T-helper 2 cell treated with Interferon-gamma antibody and Interleukin-4, amounts not matched to agents 5 μg/mL and 100 μg/mL, for 36 hours (primary cell): ENCODE measurements at regions not wholly inside any gene's neighbourhood (a gene's known extent, or its start where the extent isn't known, plus 50 kb on each side); places are given as distances from the start of the nearest gene placed in this dataset.

Experiments
- DNase-seq: peaks from one replicate; pipeline ENCODE4 v3.0.0; 2021; ENCODE audit warnings: low spot score
- H3K27ac Mint-ChIP-seq: one replicate; pipeline ENCODE4 v1.8.0; 2021; ENCODE audit warnings: mild to moderate bottlenecking, mixed read lengths
- H3K27me3 Mint-ChIP-seq: one replicate; pipeline ENCODE4 v1.8.0; 2021; ENCODE audit warnings: low read depth, mixed read lengths
- H3K36me3 Mint-ChIP-seq: one replicate; pipeline ENCODE4 v1.8.0; 2021; ENCODE audit warnings: low read depth, mixed read lengths
- H3K4me1 Mint-ChIP-seq: one replicate; pipeline ENCODE4 v1.8.0; 2021; ENCODE audit warnings: low read depth, mixed read lengths
- H3K4me3 Mint-ChIP-seq: one replicate; pipeline ENCODE4 v1.8.0; 2022; ENCODE audit warnings: mild to moderate bottlenecking, moderate library complexity, mixed read lengths
- H3K9me3 Mint-ChIP-seq: one replicate; pipeline ENCODE4 v1.8.0; 2021; ENCODE audit warnings: mixed read lengths

GRCh38 chr2:167697194-167697593 is 550.2 kb downstream of the STK39 start:
- Mint-ChIP-seq H3K36me3 (no peaks in the 10 kb centered on the region), H3K9me3 (no peaks in the 10 kb centered on the region), H3K4me1 (no peaks in the 10 kb centered on the region), H3K4me3 (no peak overlapping the region), H3K27ac (no peak overlapping the region), H3K27me3 (no peaks in the 10 kb centered on the region)
- no peak for DNase-seq

GRCh38 chr2:167692936-167693335 is 554.5 kb downstream of the STK39 start:
- Mint-ChIP-seq H3K27ac (no peak overlapping the region), H3K27me3 (no peaks in the 10 kb centered on the region), H3K9me3 (no peaks in the 10 kb centered on the region), H3K4me3 (no peak overlapping the region), H3K36me3 (no peaks in the 10 kb centered on the region), H3K4me1 (no peaks in the 10 kb centered on the region)
- no peak for DNase-seq

GRCh38 chr2:167692191-167692590 is 555.2 kb downstream of the STK39 start:
- no peaks in the 10 kb centered on the region for H3K36me3 Mint-ChIP-seq
- H3K9me3 Mint-ChIP-seq, result no peaks in the 10 kb centered on the region
- no peak overlapping the region for H3K4me3 Mint-ChIP-seq
- no peak for DNase-seq
- H3K27me3 Mint-ChIP-seq, result no peaks in the 10 kb centered on the region
- H3K27ac Mint-ChIP-seq, result no peak overlapping the region
- H3K4me1 Mint-ChIP-seq, result no peaks in the 10 kb centered on the region

- H3K27ac Mint-ChIP-seq, result no peak overlapping the region
- H3K9me3 Mint-ChIP-seq, result no peaks in the 10 kb centered on the region
- DNase-seq, result no peak
- H3K4me1 Mint-ChIP-seq, result no peaks in the 10 kb centered on the region
- H3K4me3 Mint-ChIP-seq, result no peak overlapping the region
- no peaks in the 10 kb centered on the region for H3K27me3 Mint-ChIP-seq
- H3K36me3 Mint-ChIP-seq, result no peaks in the 10 kb centered on the region
These were observed 558.0 kb downstream of the STK39 start for GRCh38 chr2:167689444-167689843.

- Mint-ChIP-seq H3K4me1 (no peaks in the 10 kb centered on the region), H3K36me3 (no peaks in the 10 kb centered on the region), H3K27ac (no peak overlapping the region), H3K9me3 (no peaks in the 10 kb centered on the region), H3K27me3 (no peaks in the 10 kb centered on the region), H3K4me3 (no peak overlapping the region)
- no peak for DNase-seq
These were observed 560.7 kb downstream of the STK39 start for GRCh38 chr2:167686691-167687090.

- Mint-ChIP-seq H3K4me1 (no peaks in the 10 kb centered on the region), H3K36me3 (no peaks in the 10 kb centered on the region), H3K27ac (no peak overlapping the region), H3K27me3 (no peaks in the 10 kb centered on the region), H3K9me3 (no peaks in the 10 kb centered on the region), H3K4me3 (no peak overlapping the region)
- no peak for DNase-seq
These were observed 566.0 kb downstream of the STK39 start for GRCh38 chr2:167681234-167682015.

GRCh38 chr2:167678158-167678557 is 569.2 kb downstream of the STK39 start:
- H3K4me3 Mint-ChIP-seq, result no peak overlapping the region
- DNase-seq, result no peak
- H3K36me3 Mint-ChIP-seq, result no peaks in the 10 kb centered on the region

GRCh38 chr2:167675906-167676305 is 571.5 kb downstream of the STK39 start:
- Mint-ChIP-seq H3K27ac (no peak overlapping the region), H3K4me3 (no peak overlapping the region), H3K4me1 (no peaks in the 10 kb centered on the region), H3K9me3 (peaks cover 6% of the 10 kb centered on the region), H3K36me3 (no peaks in the 10 kb centered on the region), H3K27me3 (no peaks in the 10 kb centered on the region)
- no peak for DNase-seq

More at GRCh38 chr2:167678158-167678557, 569.2 kb downstream of the STK39 start:
- Mint-ChIP-seq H3K4me1 (no peaks in the 10 kb centered on the region), H3K27me3 (no peaks in the 10 kb centered on the region), H3K9me3 (no peaks in the 10 kb centered on the region), H3K27ac (no peak overlapping the region)

GRCh38 chr2:167670588-167670987 is 576.8 kb downstream of the STK39 start:
- Mint-ChIP-seq H3K27me3 (no peaks in the 10 kb centered on the region), H3K27ac (no peak overlapping the region), H3K4me3 (no peak overlapping the region), H3K9me3 (peaks cover 28% of the 10 kb centered on the region), H3K36me3 (no peaks in the 10 kb centered on the region), H3K4me1 (no peaks in the 10 kb centered on the region)
- no peak for DNase-seq

GRCh38 chr2:167653131-167653530 is 594.3 kb downstream of the STK39 start:
- Mint-ChIP-seq H3K27ac (no peak overlapping the region), H3K27me3 (no peaks in the 10 kb centered on the region), H3K36me3 (no peaks in the 10 kb centered on the region), H3K4me1 (no peaks in the 10 kb centered on the region), H3K4me3 (no peak overlapping the region), H3K9me3 (peaks cover 4% of the 10 kb centered on the region)
- DNase-seq, result no peak

- no peak for DNase-seq
- H3K27me3 Mint-ChIP-seq, result no peaks in the 10 kb centered on the region
- no peak overlapping the region for H3K4me3 Mint-ChIP-seq
- peaks cover 4% of the 10 kb centered on the region for H3K9me3 Mint-ChIP-seq
- H3K4me1 Mint-ChIP-seq, result no peaks in the 10 kb centered on the region
- no peaks in the 10 kb centered on the region for H3K36me3 Mint-ChIP-seq
- no peak overlapping the region for H3K27ac Mint-ChIP-seq
These were observed 595.0 kb downstream of the STK39 start for GRCh38 chr2:167652401-167652800.

GRCh38 chr2:167651406-167652151 is 595.8 kb downstream of the STK39 start:
- H3K4me1 Mint-ChIP-seq, result no peaks in the 10 kb centered on the region
- no peaks in the 10 kb centered on the region for H3K27me3 Mint-ChIP-seq
- no peak for DNase-seq
- no peak overlapping the region for H3K4me3 Mint-ChIP-seq
- H3K36me3 Mint-ChIP-seq, result no peaks in the 10 kb centered on the region
- H3K9me3 Mint-ChIP-seq, result peaks cover 4% of the 10 kb centered on the region
- H3K27ac Mint-ChIP-seq, result no peak overlapping the region

- H3K4me3 Mint-ChIP-seq, result no peak overlapping the region
- DNase-seq, result no peak
- H3K4me1 Mint-ChIP-seq, result no peaks in the 10 kb centered on the region
- H3K27me3 Mint-ChIP-seq, result no peaks in the 10 kb centered on the region
- H3K36me3 Mint-ChIP-seq, result no peaks in the 10 kb centered on the region
- no peak overlapping the region for H3K27ac Mint-ChIP-seq
- H3K9me3 Mint-ChIP-seq, result peaks cover 4% of the 10 kb centered on the region
These were observed 600.8 kb downstream of the STK39 start for GRCh38 chr2:167646557-167646956.

GRCh38 chr2:167640096-167640495 is 607.3 kb downstream of the STK39 start:
- Mint-ChIP-seq H3K9me3 (no peaks in the 10 kb centered on the region), H3K4me3 (no peak overlapping the region), H3K27me3 (no peaks in the 10 kb centered on the region), H3K4me1 (no peaks in the 10 kb centered on the region), H3K36me3 (no peaks in the 10 kb centered on the region), H3K27ac (no peak overlapping the region)
- DNase-seq, result no peak
